Stomach (tissue), 4 donors: ENCODE measurements at regions not wholly inside any gene's neighbourhood (a gene's known extent, or its start where the extent isn't known, plus 50 kb on each side); places are given as distances from the start of the nearest gene placed in this dataset.

Source experiments
- EP300 ChIP-seq: sonication (generic); formaldehyde crosslinking; IDR thresholded peaks from one replicate; pipeline ENCODE4 v1.6.1; 2017; ENCODE audit warnings: antibody characterized with exemption
- POLR2A ChIP-seq, 4 donors: fragments of 450-650 bp; IDR thresholded peaks; one replicate each; pipeline ENCODE4 v1.6.1; 2016; ENCODE audit warnings: antibody characterized with exemption in 4 of 4, control low read depth in 2 of 4, mild to moderate bottlenecking in 1 of 4, moderate library complexity in 1 of 4
- POLR2AphosphoS5 ChIP-seq, 3 donors: sonication (generic); formaldehyde crosslinking; IDR thresholded peaks; one replicate each; pipeline ENCODE4 v1.6.1; 2016; ENCODE audit warnings: antibody characterized with exemption in 3 of 3

GRCh38 chr10:130721971-130722370 is 585.8 kb downstream of the GLRX3 start:
- TF ChIP-seq POLR2A (IDR thresholded peaks at IDR 0.05) = no peak
- no peak for TF ChIP-seq POLR2AphosphoS5 (IDR thresholded peaks at IDR 0.05)
- no peak for TF ChIP-seq EP300
